ENCODE measurements at regions not wholly inside any gene's neighbourhood (a gene's known extent, or its start where the extent isn't known, plus 50 kb on each side); places are given as distances from the start of the nearest gene placed in this dataset.

- no peak for TF ChIP-seq CTCF (conservative IDR thresholded peaks at IDR 0.05 in 1 of 2, IDR thresholded peaks at IDR 0.05 in 1 of 2; ENCODE audit: extremely low read depth in 1 of 2, insufficient read depth in 1 of 2, low read depth in 1 of 2, low read length in 2 of 2)
- TF ChIP-seq EZH2 (IDR thresholded peaks at IDR 0.05; ENCODE audit: borderline replicate concordance, low read length), result no peak
Measured at GRCh38 chr10:128180843-128181242, 54.6 kb upstream of the MKI67 start.

Measured in mammary epithelial cell (primary cell).